Thyroid gland (tissue), 4 donors: ENCODE measurements at regions not wholly inside any gene's neighbourhood (a gene's known extent, or its start where the extent isn't known, plus 50 kb on each side); places are given as distances from the start of the nearest gene placed in this dataset.

Experiments used
- POLR2A ChIP-seq, 2 donors: fragments of 450-650 bp; IDR thresholded peaks; one replicate each; pipeline ENCODE4 v1.6.1; 2017; ENCODE audit warnings: antibody characterized with exemption in 2 of 2, mild to moderate bottlenecking in 2 of 2, moderate library complexity in 1 of 2
- TF ChIP-seq, protein P1 (sequence below), 6 experiments: fragments of 200-600 bp in 3 of 6; fragments of 450-650 bp in 3 of 6; sonication (generic) in 3 of 6; IDR thresholded peaks; one replicate each; pipeline ENCODE4 v1.5.1; 2016 to 2019; ENCODE audit warnings: antibody characterized with exemption in 6 of 6, mild to moderate bottlenecking in 2 of 6, inconsistent platforms in 1 of 6, moderate library complexity in 1 of 6

DNA sequence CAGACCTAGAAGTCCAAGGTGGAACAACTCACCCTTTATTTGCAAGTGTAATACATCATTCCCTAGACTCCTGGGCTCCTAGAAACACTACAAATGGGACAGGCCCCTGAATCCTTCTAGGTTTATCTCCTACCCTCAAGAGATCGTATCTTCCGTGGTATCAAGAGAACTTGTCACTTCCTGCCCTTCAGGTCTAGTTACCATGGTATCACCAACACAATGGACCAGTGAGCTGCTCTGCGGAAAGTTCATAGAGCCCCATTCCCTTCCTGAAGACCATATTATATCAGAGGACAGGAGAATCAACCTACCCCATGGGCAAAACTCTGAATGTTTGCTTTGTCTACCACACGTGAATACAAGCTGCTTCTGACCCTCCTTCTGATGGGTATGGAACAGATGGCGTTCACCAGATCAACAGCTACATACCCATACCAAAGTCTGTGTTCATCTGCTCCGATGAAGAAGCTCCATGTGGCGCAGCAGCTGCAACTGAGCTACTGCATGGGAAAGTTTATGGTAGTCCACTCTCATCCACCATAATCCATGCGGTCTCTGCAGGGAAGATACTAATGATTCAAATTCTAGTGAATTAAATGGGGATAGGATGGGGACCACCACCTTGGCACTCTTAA, 84.6 kb upstream of the KLF13 start:
- TF ChIP-seq, protein P1, sequence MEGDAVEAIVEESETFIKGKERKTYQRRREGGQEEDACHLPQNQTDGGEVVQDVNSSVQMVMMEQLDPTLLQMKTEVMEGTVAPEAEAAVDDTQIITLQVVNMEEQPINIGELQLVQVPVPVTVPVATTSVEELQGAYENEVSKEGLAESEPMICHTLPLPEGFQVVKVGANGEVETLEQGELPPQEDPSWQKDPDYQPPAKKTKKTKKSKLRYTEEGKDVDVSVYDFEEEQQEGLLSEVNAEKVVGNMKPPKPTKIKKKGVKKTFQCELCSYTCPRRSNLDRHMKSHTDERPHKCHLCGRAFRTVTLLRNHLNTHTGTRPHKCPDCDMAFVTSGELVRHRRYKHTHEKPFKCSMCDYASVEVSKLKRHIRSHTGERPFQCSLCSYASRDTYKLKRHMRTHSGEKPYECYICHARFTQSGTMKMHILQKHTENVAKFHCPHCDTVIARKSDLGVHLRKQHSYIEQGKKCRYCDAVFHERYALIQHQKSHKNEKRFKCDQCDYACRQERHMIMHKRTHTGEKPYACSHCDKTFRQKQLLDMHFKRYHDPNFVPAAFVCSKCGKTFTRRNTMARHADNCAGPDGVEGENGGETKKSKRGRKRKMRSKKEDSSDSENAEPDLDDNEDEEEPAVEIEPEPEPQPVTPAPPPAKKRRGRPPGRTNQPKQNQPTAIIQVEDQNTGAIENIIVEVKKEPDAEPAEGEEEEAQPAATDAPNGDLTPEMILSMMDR (IDR thresholded peaks at IDR 0.05): no peak
- TF ChIP-seq POLR2A (IDR thresholded peaks at IDR 0.05): no peak
